ENCODE measurements at regions not wholly inside any gene's neighbourhood (a gene's known extent, or its start where the extent isn't known, plus 50 kb on each side); places are given as distances from the start of the nearest gene placed in this dataset.

- ChIA-PET CTCF (no interaction called here), POLR2A (no interaction called here)
- no peak for TF ChIP-seq FOXM1 (IDR thresholded peaks at IDR 0.05; ENCODE audit: borderline replicate concordance)
- no peak for TF ChIP-seq TARDBP (IDR thresholded peaks at IDR 0.05)
- TF ChIP-seq FOXK2 (IDR thresholded peaks at IDR 0.05): no peak
- no peak for TF ChIP-seq ELF4 (IDR thresholded peaks at IDR 0.05)
- no peak for TF ChIP-seq SUZ12 (IDR thresholded peaks at IDR 0.05)
- no peak for DNase-seq (ENCODE audit: extremely low spot score)
These were observed 283.7 kb upstream of the ANO5 start for GRCh38 chr11:21909145-21909544.

- CTCF ChIA-PET: no interaction called here
- POLR2A ChIA-PET: no interaction called here
- no peak for TF ChIP-seq HDGF (IDR thresholded peaks at IDR 0.05; ENCODE audit: borderline replicate concordance)
- no peak for TF ChIP-seq LEF1 (IDR thresholded peaks at IDR 0.05; ENCODE audit: borderline replicate concordance)
- TF ChIP-seq NFRKB (IDR thresholded peaks at IDR 0.05): no peak
- DNase-seq (ENCODE audit: extremely low spot score): no peak
These were observed 281.8 kb upstream of the ANO5 start for GRCh38 chr11:21911061-21911460.

GRCh38 chr11:21912285-21912684, 280.6 kb upstream of the ANO5 start:
- no peak for TF ChIP-seq L3MBTL2 (conservative IDR thresholded peaks at IDR 0.05)
- no peak for TF ChIP-seq HDGF (IDR thresholded peaks at IDR 0.05; ENCODE audit: borderline replicate concordance)
- TF ChIP-seq SP1 (IDR thresholded peaks at IDR 0.05): no peak
- no peak for TF ChIP-seq CTBP1 (IDR thresholded peaks at IDR 0.05; ENCODE audit: borderline replicate concordance)
- no peak for TF ChIP-seq ARNT (IDR thresholded peaks at IDR 0.05)
- no peak for TF ChIP-seq PKNOX1 (IDR thresholded peaks at IDR 0.05)
- ChIA-PET POLR2A (no interaction called here), CTCF (no interaction called here)
- no peak for DNase-seq (ENCODE audit: extremely low spot score)

DNA sequence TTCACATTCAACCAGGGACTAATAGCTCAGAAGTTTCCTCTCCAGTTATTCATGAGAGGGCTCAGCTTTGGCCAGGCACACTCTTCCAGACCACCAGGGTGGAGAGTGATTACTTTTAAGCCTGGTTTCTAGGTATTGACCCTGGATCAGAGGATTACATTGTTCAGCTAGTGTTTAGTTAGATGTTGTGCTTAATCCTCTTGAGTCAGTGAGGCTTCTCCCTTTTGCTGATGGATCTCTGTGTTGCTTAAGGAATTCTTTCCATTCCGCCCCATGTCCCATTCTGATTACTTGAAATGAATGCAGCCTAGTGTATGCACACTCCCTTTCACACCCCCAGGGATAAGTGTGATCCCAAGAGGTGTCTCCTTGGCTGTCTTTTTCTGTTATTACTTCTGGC, 271.7 kb upstream of the ANO5 start:
- TF ChIP-seq CTBP1 (IDR thresholded peaks at IDR 0.05; ENCODE audit: borderline replicate concordance): no peak
- no peak for TF ChIP-seq NFRKB (IDR thresholded peaks at IDR 0.05)
- TF ChIP-seq SUZ12 (IDR thresholded peaks at IDR 0.05): no peak
- TF ChIP-seq HDGF (IDR thresholded peaks at IDR 0.05; ENCODE audit: borderline replicate concordance): no peak
- no peak for TF ChIP-seq FOXM1 (IDR thresholded peaks at IDR 0.05; ENCODE audit: borderline replicate concordance)
- no peak for TF ChIP-seq L3MBTL2 (conservative IDR thresholded peaks at IDR 0.05)
- TF ChIP-seq SP1 (IDR thresholded peaks at IDR 0.05): no peak
- no peak for TF ChIP-seq ARNT (IDR thresholded peaks at IDR 0.05)
- TF ChIP-seq FOXA1 (IDR thresholded peaks at IDR 0.05): no peak
- no peak for TF ChIP-seq LEF1 (IDR thresholded peaks at IDR 0.05; ENCODE audit: borderline replicate concordance)
- TF ChIP-seq TARDBP (IDR thresholded peaks at IDR 0.05): no peak
- ChIA-PET POLR2A (no interaction called here), CTCF (no interaction called here)
- no peak for DNase-seq (ENCODE audit: extremely low spot score)

DNA sequence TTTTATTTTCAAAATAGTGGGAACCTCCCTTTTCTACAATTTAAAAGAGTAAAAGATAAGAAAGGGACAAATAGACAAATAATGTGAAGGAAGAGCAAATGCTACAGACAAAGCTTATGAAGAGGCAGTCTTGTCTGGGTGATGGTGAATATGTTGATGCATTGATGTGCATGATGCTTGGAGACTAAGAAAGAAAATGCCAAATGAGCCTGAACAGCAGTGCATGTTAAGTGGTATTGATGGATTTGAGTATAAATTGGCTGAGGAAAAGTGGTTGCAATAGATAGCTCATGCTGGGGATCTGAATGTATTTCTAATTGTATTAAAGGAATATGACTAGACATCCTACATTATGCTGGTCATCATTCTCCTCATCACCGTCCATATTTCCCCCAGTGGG, 268.6 kb upstream of the ANO5 start:
- no peak for TF ChIP-seq SUZ12 (IDR thresholded peaks at IDR 0.05)
- no peak for TF ChIP-seq TARDBP (IDR thresholded peaks at IDR 0.05)
- no peak for TF ChIP-seq LEF1 (IDR thresholded peaks at IDR 0.05; ENCODE audit: borderline replicate concordance)
- no peak for TF ChIP-seq FOXM1 (IDR thresholded peaks at IDR 0.05; ENCODE audit: borderline replicate concordance)
- TF ChIP-seq HDGF (IDR thresholded peaks at IDR 0.05; ENCODE audit: borderline replicate concordance): no peak
- no peak for TF ChIP-seq L3MBTL2 (conservative IDR thresholded peaks at IDR 0.05)
- TF ChIP-seq CTBP1 (IDR thresholded peaks at IDR 0.05; ENCODE audit: borderline replicate concordance): no peak
- TF ChIP-seq SP1 (IDR thresholded peaks at IDR 0.05): no peak
- no peak for TF ChIP-seq ELF4 (IDR thresholded peaks at IDR 0.05)
- TF ChIP-seq ZNF384 (IDR thresholded peaks at IDR 0.05): no peak
- no peak for TF ChIP-seq NFRKB (IDR thresholded peaks at IDR 0.05)
- no peak for TF ChIP-seq FOXA1 (IDR thresholded peaks at IDR 0.05)
- TF ChIP-seq PKNOX1 (IDR thresholded peaks at IDR 0.05): no peak
- TF ChIP-seq ARNT (IDR thresholded peaks at IDR 0.05): no peak
- TF ChIP-seq BHLHE40 (IDR thresholded peaks at IDR 0.05; ENCODE audit: borderline replicate concordance): no peak
- TF ChIP-seq FOXK2 (IDR thresholded peaks at IDR 0.05): no peak
- ChIA-PET POLR2A (no interaction called here), CTCF (interaction anchor here (0.7 kb wide), 1 partner anchor 905 kb away, joined by 3 read pairs; no protein-coding TSS in a partner anchor)

GRCh38 chr11:21927628-21928027, 265.3 kb upstream of the ANO5 start:
- POLR2A ChIA-PET: no interaction called here
- CTCF ChIA-PET: no interaction called here
- no peak for TF ChIP-seq FOXK2 (IDR thresholded peaks at IDR 0.05)
- TF ChIP-seq HDGF (IDR thresholded peaks at IDR 0.05; ENCODE audit: borderline replicate concordance): no peak
- TF ChIP-seq ZNF384 (IDR thresholded peaks at IDR 0.05): no peak
- no peak for TF ChIP-seq SUZ12 (IDR thresholded peaks at IDR 0.05)
- DNase-seq (ENCODE audit: extremely low spot score): no peak

More for the DNA sequence above, 268.6 kb upstream of the ANO5 start:
- no peak for DNase-seq (ENCODE audit: extremely low spot score)

GRCh38 chr11:21928847-21929246, 264.0 kb upstream of the ANO5 start:
- no peak for TF ChIP-seq ELF4 (IDR thresholded peaks at IDR 0.05)
- TF ChIP-seq BHLHE40 (IDR thresholded peaks at IDR 0.05; ENCODE audit: borderline replicate concordance): no peak
- TF ChIP-seq TARDBP (IDR thresholded peaks at IDR 0.05): no peak
- no peak for TF ChIP-seq L3MBTL2 (conservative IDR thresholded peaks at IDR 0.05)
- TF ChIP-seq ARNT (IDR thresholded peaks at IDR 0.05): no peak
- TF ChIP-seq SUZ12 (IDR thresholded peaks at IDR 0.05): no peak
- no peak for TF ChIP-seq LEF1 (IDR thresholded peaks at IDR 0.05; ENCODE audit: borderline replicate concordance)
- TF ChIP-seq FOXM1 (IDR thresholded peaks at IDR 0.05; ENCODE audit: borderline replicate concordance): no peak
- TF ChIP-seq FOXA1 (IDR thresholded peaks at IDR 0.05): no peak
- TF ChIP-seq PKNOX1 (IDR thresholded peaks at IDR 0.05): no peak
- no peak for TF ChIP-seq SP1 (IDR thresholded peaks at IDR 0.05)
- no peak for TF ChIP-seq NFRKB (IDR thresholded peaks at IDR 0.05)
- CTCF ChIA-PET: no interaction called here
- DNase-seq (ENCODE audit: extremely low spot score): no peak
- POLR2A ChIA-PET: no interaction called here

Data from HEK293T (cell line).